Caco-2 (cell line): ENCODE measurements at regions not wholly inside any gene's neighbourhood (a gene's known extent, or its start where the extent isn't known, plus 50 kb on each side); places are given as distances from the start of the nearest gene placed in this dataset.

Source experiments
- BruUV-seq: library from RNA; stranded (reverse); fragments of 400-500 nt; replicated peaks from 2 replicates; lab custom pipeline; 2021; lab: Mats Ljungman, UMichigan
- CTCF ChIA-PET: fragments of 300-600 bp; sonication (Branson Sonifier 250); formaldehyde crosslinking; loops from one replicate; lab custom pipeline; 2022; ENCODE audit warnings: antibody characterized with exemption; lab: Charles Lee
- POLR2A ChIA-PET: fragments of 300-600 bp; sonication (Branson Sonifier 250); formaldehyde crosslinking; loops from one replicate; lab custom pipeline; 2022; ENCODE audit warnings: antibody characterized with exemption; lab: Charles Lee
- DNase-seq, 2 experiments: peaks; one replicate each; pipeline versions ENCODE4 v3.0.0 to v3.0.0-alpha.2; 2020 to 2022
- H3K27me3 ChIP-seq: replicated peaks from 2 replicates; pipeline ENCODE4 v1.6.0; 2011; ENCODE audit warnings: low read length; ENCODE audit not compliant: control insufficient read depth, insufficient read depth
- H3K36me3 ChIP-seq: 2 replicates; pipeline ENCODE4 v1.5.1; 2011; ENCODE audit warnings: low read length; ENCODE audit not compliant: control insufficient read depth, insufficient read depth
- H3K4me1 ChIP-seq: fragments of 250-450 bp; sonication (Bioruptor Pico); 2 replicates; pipeline ENCODE4 v1.5.1; 2020; ENCODE audit warnings: mild to moderate bottlenecking
- H3K4me3 ChIP-seq: 2 replicates; pipeline ENCODE4 v1.5.1; 2011; ENCODE audit warnings: low read depth, mild to moderate bottlenecking, control low read depth, low read length
- H3K9me3 ChIP-seq: fragments of 250-450 bp; sonication (Bioruptor Pico); 2 replicates; pipeline ENCODE4 v1.5.1; 2020; ENCODE audit warnings: mild to moderate bottlenecking, moderate library complexity
- H3K27ac Mint-ChIP-seq: one replicate; pipeline ENCODE4 v1.8.0; 2022; ENCODE audit warnings: mixed read lengths; ENCODE audit not compliant: unreplicated experiment
- H3K27me3 Mint-ChIP-seq: one replicate; pipeline ENCODE4 v1.8.0; 2022; ENCODE audit warnings: mixed read lengths; ENCODE audit not compliant: insufficient read depth, unreplicated experiment
- H3K36me3 Mint-ChIP-seq: one replicate; pipeline ENCODE4 v1.8.0; 2022; ENCODE audit warnings: mild to moderate bottlenecking, mixed read lengths; ENCODE audit not compliant: insufficient read depth, unreplicated experiment
- H3K4me1 Mint-ChIP-seq: one replicate; pipeline ENCODE4 v1.8.0; 2022; ENCODE audit warnings: low read depth, mixed read lengths; ENCODE audit not compliant: unreplicated experiment
- H3K4me3 Mint-ChIP-seq: one replicate; pipeline ENCODE4 v1.8.0; 2022; ENCODE audit warnings: mild to moderate bottlenecking, moderate library complexity, mixed read lengths; ENCODE audit not compliant: unreplicated experiment
- H3K9me3 Mint-ChIP-seq: one replicate; pipeline ENCODE4 v1.8.0; 2022; ENCODE audit warnings: mixed read lengths; ENCODE audit not compliant: unreplicated experiment
- intact Hi-C: fragments of 100-400 bp; cut with micrococcal nuclease; formaldehyde crosslinking; loops from one replicate; pipeline ENCODE4 v1.10.0; 2022; ENCODE audit not compliant: unreplicated experiment
- TF ChIP-seq, protein P1 (sequence below), 2 experiments: fragments of 200-600 bp in 1 of 2; IDR thresholded peaks; 1 replicate in 1 of 2; 2 replicates in 1 of 2; pipeline versions ENCODE4 v1.5.1 to v1.8.0; 2011 to 2022; ENCODE audit warnings: antibody characterized with exemption in 1 of 2, control low read depth in 1 of 2, inconsistent platforms in 1 of 2, low read depth in 1 of 2, low read length in 1 of 2, mild to moderate bottlenecking in 1 of 2, moderate library complexity in 1 of 2; ENCODE audit not compliant: insufficient read depth in 1 of 2, severe bottlenecking in 1 of 2, unreplicated experiment in 1 of 2

DNA sequence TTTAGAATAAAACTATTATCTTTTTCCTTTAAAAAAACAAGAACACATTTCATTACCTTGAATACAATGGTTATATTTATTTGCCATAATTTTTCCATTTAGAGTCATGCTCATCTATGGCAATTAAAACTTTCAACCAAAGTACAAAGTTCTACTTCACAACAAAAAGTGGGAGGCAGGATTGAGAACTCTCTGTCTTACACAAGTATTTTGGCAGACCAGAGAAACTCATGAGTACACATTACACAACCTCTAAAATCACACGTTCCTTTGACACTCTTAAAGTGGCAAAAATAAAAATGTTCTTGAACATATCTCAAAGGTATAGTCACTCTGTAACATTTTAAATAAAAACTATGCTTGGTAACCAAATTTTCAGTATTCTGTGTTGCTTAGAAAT, 213.4 kb downstream of the IL15 start:
- intact Hi-C loops, result no loop called here
- TF ChIP-seq, protein P1, sequence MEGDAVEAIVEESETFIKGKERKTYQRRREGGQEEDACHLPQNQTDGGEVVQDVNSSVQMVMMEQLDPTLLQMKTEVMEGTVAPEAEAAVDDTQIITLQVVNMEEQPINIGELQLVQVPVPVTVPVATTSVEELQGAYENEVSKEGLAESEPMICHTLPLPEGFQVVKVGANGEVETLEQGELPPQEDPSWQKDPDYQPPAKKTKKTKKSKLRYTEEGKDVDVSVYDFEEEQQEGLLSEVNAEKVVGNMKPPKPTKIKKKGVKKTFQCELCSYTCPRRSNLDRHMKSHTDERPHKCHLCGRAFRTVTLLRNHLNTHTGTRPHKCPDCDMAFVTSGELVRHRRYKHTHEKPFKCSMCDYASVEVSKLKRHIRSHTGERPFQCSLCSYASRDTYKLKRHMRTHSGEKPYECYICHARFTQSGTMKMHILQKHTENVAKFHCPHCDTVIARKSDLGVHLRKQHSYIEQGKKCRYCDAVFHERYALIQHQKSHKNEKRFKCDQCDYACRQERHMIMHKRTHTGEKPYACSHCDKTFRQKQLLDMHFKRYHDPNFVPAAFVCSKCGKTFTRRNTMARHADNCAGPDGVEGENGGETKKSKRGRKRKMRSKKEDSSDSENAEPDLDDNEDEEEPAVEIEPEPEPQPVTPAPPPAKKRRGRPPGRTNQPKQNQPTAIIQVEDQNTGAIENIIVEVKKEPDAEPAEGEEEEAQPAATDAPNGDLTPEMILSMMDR (IDR thresholded peaks at IDR 0.05; ENCODE audit: insufficient read depth in 1 of 2, low read depth in 1 of 2, low read length in 1 of 2, severe bottlenecking in 1 of 2, unreplicated experiment in 1 of 2), result no peak
- Mint-ChIP-seq H3K36me3 (no peaks in the 10 kb centered on the region), H3K4me1 (no peaks in the 10 kb centered on the region), H3K9me3 (peaks cover 16% of the 10 kb centered on the region), H3K27me3 (no peaks in the 10 kb centered on the region), H3K27ac (no peak overlapping the region), H3K4me3 (no peak overlapping the region)
- ChIA-PET POLR2A (no interaction called here), CTCF (no interaction called here)
- no peaks in the 10 kb centered on the region for H3K36me3 ChIP-seq
- H3K4me3 ChIP-seq, result no peak overlapping the region
- no peaks in the 10 kb centered on the region for H3K9me3 ChIP-seq
- H3K4me1 ChIP-seq, result no peaks in the 10 kb centered on the region
- DNase-seq, result no peak
- H3K27me3 ChIP-seq, result no peaks in the 10 kb centered on the region
- no TSS peak for BruUV-seq

DNA sequence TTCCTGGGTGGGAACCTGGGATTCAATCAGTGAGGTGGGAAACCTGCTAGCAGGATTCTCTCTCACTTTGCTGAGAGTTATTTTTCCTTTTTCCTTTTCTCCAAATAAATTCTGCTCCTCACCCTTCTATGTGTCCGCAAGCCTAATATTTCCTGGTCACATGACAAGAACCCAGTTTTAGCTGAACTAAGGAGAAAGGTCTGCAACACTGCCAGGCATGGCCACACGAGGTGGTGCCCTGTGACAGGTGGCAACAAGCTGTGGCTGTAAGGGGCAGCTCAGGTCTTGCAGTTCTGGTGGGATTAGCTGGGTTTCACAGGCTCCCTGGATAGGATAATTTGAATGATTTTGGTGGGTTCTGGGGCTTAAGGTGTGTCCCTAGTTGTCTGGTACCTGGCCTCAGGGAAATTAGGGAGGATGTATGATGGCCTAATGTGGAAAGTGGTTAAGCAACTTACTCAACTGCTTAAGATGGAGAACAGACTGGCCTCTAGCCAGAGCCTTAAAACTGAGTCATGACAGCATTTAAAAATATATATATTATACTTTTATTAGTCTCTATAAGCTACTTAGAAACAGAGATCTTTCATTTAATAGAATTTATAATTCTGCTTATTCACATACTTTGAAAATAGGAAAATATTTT, 215.0 kb downstream of the IL15 start:
- Mint-ChIP-seq H3K4me3 (no peak overlapping the region), H3K27me3 (no peaks in the 10 kb centered on the region), H3K9me3 (peaks cover 27% of the 10 kb centered on the region), H3K27ac (no peak overlapping the region), H3K36me3 (no peaks in the 10 kb centered on the region), H3K4me1 (no peaks in the 10 kb centered on the region)
- intact Hi-C loops, result no loop called here
- no peak for DNase-seq
- TF ChIP-seq, protein P1 (IDR thresholded peaks at IDR 0.05; ENCODE audit: insufficient read depth in 1 of 2, low read depth in 1 of 2, low read length in 1 of 2, severe bottlenecking in 1 of 2, unreplicated experiment in 1 of 2), result no peak
- BruUV-seq, result no TSS peak
- no peaks in the 10 kb centered on the region for H3K27me3 ChIP-seq
- H3K9me3 ChIP-seq, result no peaks in the 10 kb centered on the region
- no peak overlapping the region for H3K4me3 ChIP-seq
- ChIA-PET POLR2A (no interaction called here), CTCF (no interaction called here)
- H3K4me1 ChIP-seq, result no peaks in the 10 kb centered on the region
- no peaks in the 10 kb centered on the region for H3K36me3 ChIP-seq

DNA sequence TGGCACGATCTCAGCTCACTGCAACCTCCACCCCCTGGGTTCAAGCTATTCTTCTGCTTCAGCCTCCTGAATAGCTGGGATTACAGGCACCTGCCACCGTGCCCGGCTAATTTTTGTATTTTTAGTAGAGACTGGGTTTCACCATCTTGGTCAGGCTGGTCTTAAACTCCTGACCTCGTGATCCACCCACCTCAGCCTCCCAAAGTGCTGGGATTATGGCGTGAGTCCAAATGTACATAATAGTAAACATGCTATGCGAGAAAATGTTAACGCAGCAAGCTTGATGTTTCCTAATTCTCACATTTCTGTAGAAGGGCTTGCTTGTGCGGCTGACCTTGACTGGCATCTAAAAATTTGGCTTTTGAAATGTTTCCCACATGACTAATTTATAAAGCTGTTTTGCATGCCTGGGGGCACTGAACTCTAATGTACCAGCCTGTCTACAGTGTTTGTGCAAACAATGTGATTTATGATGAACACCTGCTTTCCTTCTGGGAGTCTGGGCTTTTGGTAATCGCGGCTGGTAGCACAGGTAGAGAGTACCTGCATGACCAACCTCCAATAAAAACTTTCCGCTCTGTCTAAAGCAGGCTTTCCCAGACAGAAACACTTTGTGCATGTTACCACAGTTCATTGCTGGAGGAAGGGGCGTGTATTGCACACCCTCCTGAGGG, 216.8 kb downstream of the IL15 start:
- Mint-ChIP-seq H3K4me1 (no peaks in the 10 kb centered on the region), H3K27ac (no peak overlapping the region), H3K9me3 (peaks cover 30% of the 10 kb centered on the region), H3K36me3 (no peaks in the 10 kb centered on the region), H3K27me3 (no peaks in the 10 kb centered on the region), H3K4me3 (no peak overlapping the region)
- no peak overlapping the region for H3K4me3 ChIP-seq
- no peaks in the 10 kb centered on the region for H3K27me3 ChIP-seq
- POLR2A ChIA-PET, result no interaction called here
- CTCF ChIA-PET, result no interaction called here
- no TSS peak for BruUV-seq
- no peaks in the 10 kb centered on the region for H3K4me1 ChIP-seq
- TF ChIP-seq, protein P1 (IDR thresholded peaks at IDR 0.05; ENCODE audit: insufficient read depth in 1 of 2, low read depth in 1 of 2, low read length in 1 of 2, severe bottlenecking in 1 of 2, unreplicated experiment in 1 of 2), result no peak
- intact Hi-C loops, result no loop called here
- no peak for DNase-seq
- H3K36me3 ChIP-seq, result no peaks in the 10 kb centered on the region
- no peaks in the 10 kb centered on the region for H3K9me3 ChIP-seq
